ENCODE measurements at regions not wholly inside any gene's neighbourhood (a gene's known extent, or its start where the extent isn't known, plus 50 kb on each side); places are given as distances from the start of the nearest gene placed in this dataset.

- no peak for DNase-seq (ENCODE audit: low read depth)
Observed at GRCh38 chr6:48240287-48240686, 129.3 kb upstream of the PTCHD4 start.

- no peak for DNase-seq (ENCODE audit: low read depth)
Observed at GRCh38 chr6:48236375-48236774, 125.4 kb upstream of the PTCHD4 start.

- DNase-seq (ENCODE audit: low read depth), result no peak
Observed at GRCh38 chr6:48233063-48233462, 122.1 kb upstream of the PTCHD4 start.

- no peak for DNase-seq (ENCODE audit: low read depth)
Observed at GRCh38 chr6:48229841-48230240, 118.8 kb upstream of the PTCHD4 start.

- no peak for DNase-seq (ENCODE audit: low read depth)
Observed at GRCh38 chr6:48222241-48222640, 111.2 kb upstream of the PTCHD4 start.

- no peak for DNase-seq (ENCODE audit: low read depth)
Observed at GRCh38 chr6:48213076-48213788, 102.2 kb upstream of the PTCHD4 start.

- no peak for DNase-seq (ENCODE audit: low read depth)
Observed at GRCh38 chr6:48212501-48212900, 101.5 kb upstream of the PTCHD4 start.

GRCh38 chr6:48206091-48206490 is 95.1 kb upstream of the PTCHD4 start:
- no peak for DNase-seq (ENCODE audit: low read depth)

GRCh38 chr6:48200869-48201390 is 89.9 kb upstream of the PTCHD4 start:
- no peak for DNase-seq (ENCODE audit: low read depth)

- DNase-seq (ENCODE audit: low read depth), result no peak
Observed at GRCh38 chr6:48199499-48199898, 88.5 kb upstream of the PTCHD4 start.

- no peak for DNase-seq (ENCODE audit: low read depth)
Observed at GRCh38 chr6:48197941-48198340, 86.9 kb upstream of the PTCHD4 start.

- no peak for DNase-seq (ENCODE audit: low read depth)
Observed at GRCh38 chr6:48194596-48195295, 83.7 kb upstream of the PTCHD4 start.

- no peak for DNase-seq (ENCODE audit: low read depth)
Observed at GRCh38 chr6:48188158-48188557, 77.2 kb upstream of the PTCHD4 start.

- no peak for DNase-seq (ENCODE audit: low read depth)
Observed at GRCh38 chr6:48186746-48187145, 75.7 kb upstream of the PTCHD4 start.

GRCh38 chr6:48184648-48185047 is 73.7 kb upstream of the PTCHD4 start:
- no peak for DNase-seq (ENCODE audit: low read depth)

GRCh38 chr6:48183811-48184605 is 73.0 kb upstream of the PTCHD4 start:
- no peak for DNase-seq (ENCODE audit: low read depth)

GRCh38 chr6:48183178-48183577 is 72.2 kb upstream of the PTCHD4 start:
- no peak for DNase-seq (ENCODE audit: low read depth)

- no peak for DNase-seq (ENCODE audit: low read depth)
Observed at GRCh38 chr6:48178700-48179099, 67.7 kb upstream of the PTCHD4 start.

GRCh38 chr6:48177786-48178185 is 66.8 kb upstream of the PTCHD4 start:
- DNase-seq (ENCODE audit: low read depth), result no peak

- no peak for DNase-seq (ENCODE audit: low read depth)
Observed at GRCh38 chr6:48176645-48177308, 65.8 kb upstream of the PTCHD4 start.

- DNase-seq (ENCODE audit: low read depth), result no peak
Observed at GRCh38 chr6:48169635-48170034, 58.6 kb upstream of the PTCHD4 start.

Measured in EH (cell line).